ENCODE measurements at regions not wholly inside any gene's neighbourhood (a gene's known extent, or its start where the extent isn't known, plus 50 kb on each side); places are given as distances from the start of the nearest gene placed in this dataset.
"Not testable (repeated sequence)": the region's sequence is repeated elsewhere in the genome, so short reads cannot be mapped to it uniquely, and the experiment has no call there.

DNA sequence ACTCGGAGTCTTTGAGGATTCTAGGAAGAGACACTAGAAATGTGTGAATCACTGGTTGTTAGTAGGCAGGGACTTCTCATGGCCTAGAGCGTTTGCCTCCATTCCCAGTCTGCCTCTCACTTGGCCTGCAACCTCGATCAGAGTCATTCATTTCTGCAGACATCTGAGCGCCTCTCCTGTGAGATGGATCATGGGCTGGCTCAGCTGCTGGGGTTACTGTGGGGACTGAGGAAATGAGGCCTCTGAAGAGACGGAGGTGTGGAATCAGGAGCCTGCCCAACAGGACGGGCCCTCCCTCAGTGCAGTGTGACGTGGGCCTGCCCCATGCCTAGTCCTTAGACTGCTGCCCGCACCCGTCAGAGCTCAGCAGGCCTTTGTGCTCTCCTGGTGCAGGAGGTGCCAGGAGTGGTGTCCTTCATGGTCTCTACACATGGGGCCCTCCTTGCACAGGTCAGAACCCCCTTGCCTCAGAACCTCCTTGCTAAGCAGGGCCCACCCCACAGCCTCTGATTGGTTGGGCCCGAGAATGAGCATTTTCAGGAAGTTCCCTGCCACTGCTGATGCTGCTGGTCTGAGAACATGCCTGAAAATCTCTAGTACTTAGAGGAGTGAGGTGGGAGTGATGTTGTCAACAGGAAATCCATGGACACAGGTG, 99.4 kb downstream of the NPIPB11 start:
- no peaks in the 10 kb centered on the region for H3K4me1 ChIP-seq
- H3K27me3 ChIP-seq = no peaks in the 10 kb centered on the region
- intact Hi-C loops (cut with DNase I) = no loop called here
- H3K4me3 ChIP-seq (replicated peaks in 1 of 3) = no peak overlapping the region
- no peak overlapping the region for H3K27ac ChIP-seq
- no peaks in the 10 kb centered on the region for H3K9me3 ChIP-seq
- no peaks in the 10 kb centered on the region for H3K36me3 ChIP-seq
- DNase-seq = no peak
- 84 to 92% methylated on average over 6 to 10 of the region's 10 CpGs for WGBS, 2 donors
- TF ChIP-seq CTCF (IDR thresholded peaks at IDR 0.05) (no peak), POLR2A (IDR thresholded peaks at IDR 0.05) (no peak)

DNA sequence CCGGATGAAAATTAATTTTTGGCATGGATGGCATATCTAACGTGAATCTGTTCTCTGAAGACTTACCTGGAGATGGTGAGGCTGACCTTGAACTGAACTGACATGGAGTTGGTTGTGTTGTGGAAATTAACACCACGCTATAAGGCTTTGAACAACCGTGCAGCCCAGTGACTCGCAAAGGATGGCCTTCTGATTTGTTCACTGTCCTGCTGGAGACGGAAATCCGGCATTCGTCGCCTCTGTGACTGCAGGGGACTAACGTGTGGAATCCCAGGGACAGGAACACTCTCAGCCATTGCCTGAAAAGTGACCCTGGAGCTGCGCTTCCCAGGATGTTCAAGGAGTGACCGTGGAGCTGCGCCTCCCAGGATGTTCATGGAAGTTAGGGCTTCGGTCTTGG, 100.3 kb downstream of the NPIPB11 start:
- Histone ChIP-seq H3K27me3 (no peaks in the 10 kb centered on the region), H3K27ac (no peak overlapping the region), H3K4me3 (replicated peaks in 1 of 3) (no peak overlapping the region), H3K9me3 (no peaks in the 10 kb centered on the region), H3K4me1 (no peaks in the 10 kb centered on the region), H3K36me3 (no peaks in the 10 kb centered on the region)
- WGBS, 2 donors = 91 to 94% methylated on average over 14 of the region's 14 CpGs
- no peak for DNase-seq
- no peak for TF ChIP-seq CTCF (IDR thresholded peaks at IDR 0.05)
- TF ChIP-seq POLR2A (IDR thresholded peaks at IDR 0.05) = no peak
- intact Hi-C loops (cut with DNase I) = no loop called here

DNA sequence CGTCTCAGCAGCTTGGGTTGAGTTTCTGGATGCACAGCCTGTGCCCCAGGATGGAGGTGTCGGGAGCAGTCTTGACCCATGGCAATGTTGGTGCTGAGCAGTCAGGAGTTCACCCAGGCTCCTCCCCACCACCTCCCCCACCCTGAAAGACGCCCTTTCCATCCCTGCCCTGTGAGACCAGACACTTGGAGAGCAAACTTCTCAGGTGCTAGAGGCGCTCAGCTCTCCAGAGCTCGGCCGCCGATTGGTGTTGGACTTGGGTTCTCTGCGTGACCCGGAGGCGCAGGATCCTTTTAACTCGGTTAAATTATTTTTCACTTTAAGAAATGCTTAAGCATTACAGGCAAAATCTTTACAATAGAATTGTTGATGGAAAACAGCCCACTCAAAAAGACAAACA, 101.5 kb downstream of the NPIPB11 start:
- DNase-seq; H3K4me3 ChIP-seq (replicated peaks in 1 of 3); H3K27ac ChIP-seq; H3K4me1 ChIP-seq; H3K36me3 ChIP-seq; H3K9me3 ChIP-seq; H3K27me3 ChIP-seq; intact Hi-C loops (cut with DNase I): not testable (repeated sequence)
- WGBS, 2 donors = 82 to 90% methylated on average over 10 to 11 of the region's 11 CpGs

- Histone ChIP-seq H3K36me3 (no peaks in the 10 kb centered on the region), H3K4me3 (replicated peaks in 1 of 3) (no peak overlapping the region), H3K27ac (no peak overlapping the region), H3K27me3 (no peaks in the 10 kb centered on the region), H3K4me1 (no peaks in the 10 kb centered on the region), H3K9me3 (no peaks in the 10 kb centered on the region)
- TF ChIP-seq POLR2A (IDR thresholded peaks at IDR 0.05) (no peak), CTCF (IDR thresholded peaks at IDR 0.05) (no peak)
- WGBS, 2 donors = 68 to 76% methylated on average over 11 of the region's 11 CpGs
- DNase-seq = no peak
- intact Hi-C loops (cut with DNase I) = no loop called here
Observed at GRCh38 chr16:29304251-29304650, 102.3 kb downstream of the NPIPB11 start.

DNA sequence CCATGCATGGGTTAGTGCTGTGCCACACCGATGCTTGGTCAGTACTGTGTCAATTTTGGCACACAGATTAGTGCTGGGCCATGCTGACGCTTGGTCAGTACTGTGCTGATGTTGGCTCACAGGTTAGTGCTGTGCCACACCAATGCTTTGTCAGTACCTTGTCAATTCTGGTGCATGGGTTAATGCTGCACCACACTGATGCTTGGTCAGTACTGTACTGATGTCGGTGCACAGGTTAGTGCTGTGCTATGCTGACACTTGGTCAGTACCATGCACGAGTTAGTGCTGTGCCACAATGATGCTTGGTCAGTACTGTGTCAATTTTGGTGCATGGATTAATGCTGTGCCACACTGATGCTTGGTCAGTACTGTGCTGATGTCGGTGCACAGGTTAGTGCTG, 103.0 kb downstream of the NPIPB11 start:
- no peak overlapping the region for H3K27ac ChIP-seq
- no peaks in the 10 kb centered on the region for H3K4me1 ChIP-seq
- 92 to 93% methylated on average over 5 of the region's 5 CpGs for WGBS, 2 donors
- H3K9me3 ChIP-seq = no peaks in the 10 kb centered on the region
- H3K4me3 ChIP-seq (replicated peaks in 1 of 3) = no peak overlapping the region
- no peak for DNase-seq
- no peaks in the 10 kb centered on the region for H3K27me3 ChIP-seq
- intact Hi-C loops (cut with DNase I) = no loop called here
- TF ChIP-seq POLR2A (IDR thresholded peaks at IDR 0.05) = no peak
- TF ChIP-seq CTCF (IDR thresholded peaks at IDR 0.05) = no peak
- no peaks in the 10 kb centered on the region for H3K36me3 ChIP-seq

DNA sequence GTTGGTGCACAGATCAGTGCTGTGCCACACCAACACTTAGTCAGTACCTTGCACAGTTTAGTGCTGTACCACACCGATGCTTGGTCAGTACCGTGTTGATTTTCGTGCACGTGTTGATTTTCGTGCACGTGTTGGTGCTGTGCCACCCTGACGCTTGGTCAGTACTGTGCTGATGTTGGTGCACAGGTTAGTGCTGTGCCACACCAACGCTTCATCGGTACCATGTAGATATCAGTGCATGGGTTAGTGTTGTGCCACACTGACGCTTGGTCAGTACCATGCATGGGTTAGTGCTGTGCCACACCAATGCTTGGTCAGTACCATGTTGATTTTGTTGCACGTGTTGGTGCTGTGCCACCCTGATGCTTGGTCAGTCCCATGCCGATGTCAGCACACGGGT, 103.5 kb downstream of the NPIPB11 start:
- H3K36me3 ChIP-seq = no peaks in the 10 kb centered on the region
- H3K4me3 ChIP-seq (replicated peaks in 1 of 3) = no peak overlapping the region
- no peak for DNase-seq
- intact Hi-C loops (cut with DNase I) = no loop called here
- no peaks in the 10 kb centered on the region for H3K9me3 ChIP-seq
- WGBS, 2 donors = 93 to 94% methylated on average over 11 to 13 of the region's 13 CpGs
- TF ChIP-seq POLR2A (IDR thresholded peaks at IDR 0.05) (no peak), CTCF (IDR thresholded peaks at IDR 0.05) (no peak)
- H3K4me1 ChIP-seq = no peaks in the 10 kb centered on the region
- no peaks in the 10 kb centered on the region for H3K27me3 ChIP-seq
- H3K27ac ChIP-seq = no peak overlapping the region

GRCh38 chr16:29302433-29302832, 104.1 kb downstream of the NPIPB11 start:
- H3K27ac ChIP-seq; H3K4me3 ChIP-seq (replicated peaks in 1 of 3); intact Hi-C loops (cut with DNase I); DNase-seq; H3K36me3 ChIP-seq; H3K4me1 ChIP-seq; H3K27me3 ChIP-seq; H3K9me3 ChIP-seq: not testable (repeated sequence)
- WGBS, 2 donors = 93 to 96% methylated on average over 20 of the region's 20 CpGs

- H3K9me3 ChIP-seq; H3K36me3 ChIP-seq; H3K27ac ChIP-seq; DNase-seq; H3K4me1 ChIP-seq; intact Hi-C loops (cut with DNase I); H3K27me3 ChIP-seq; H3K4me3 ChIP-seq (replicated peaks in 1 of 3): not testable (repeated sequence)
- WGBS, 2 donors = 81 to 100% methylated on average over 1 to 9 of the region's 15 CpGs
Observed at GRCh38 chr16:29301662-29302285, 104.7 kb downstream of the NPIPB11 start.

Measured in thyroid gland (tissue), 4 donors.